Activated T-helper 9 cell treated with anti-CD3 and anti-CD28 coated beads, Interleukin-2, amount 50 U/mL, for 16 hours (primary cell): ENCODE measurements at regions not wholly inside any gene's neighbourhood (a gene's known extent, or its start where the extent isn't known, plus 50 kb on each side); places are given as distances from the start of the nearest gene placed in this dataset.
"Not testable (repeated sequence)": the region's sequence is repeated elsewhere in the genome, so short reads cannot be mapped to it uniquely, and the experiment has no call there.

ENCODE experiments used
- DNase-seq: peaks from one replicate; pipeline ENCODE4 v3.0.0-alpha.2; 2020; ENCODE audit warnings: low read depth

GRCh38 chr16:86934581-86935375 lies 356.4 kb downstream of the FOXL1 start:
- no peak for DNase-seq

- no peak for DNase-seq
These were observed 361.3 kb downstream of the FOXL1 start for GRCh38 chr16:86939609-86940008.

GRCh38 chr16:86941731-86942130 lies 363.4 kb downstream of the FOXL1 start:
- no peak for DNase-seq

- no peak for DNase-seq
These were observed 364.1 kb downstream of the FOXL1 start for GRCh38 chr16:86942151-86943051.

- no peak for DNase-seq
These were observed 367.0 kb downstream of the FOXL1 start for GRCh38 chr16:86945166-86945900.

GRCh38 chr16:86946396-86946795 lies 368.0 kb downstream of the FOXL1 start:
- DNase-seq = no peak

GRCh38 chr16:86946981-86947380 lies 368.6 kb downstream of the FOXL1 start:
- no peak for DNase-seq

- DNase-seq = no peak
These were observed 369.1 kb downstream of the C16orf95 start for GRCh38 chr16:86948046-86948445.

- DNase-seq = no peak
These were observed 368.1 kb downstream of the C16orf95 start for GRCh38 chr16:86949116-86949515.

GRCh38 chr16:86949630-86950029 lies 367.6 kb downstream of the C16orf95 start:
- no peak for DNase-seq

GRCh38 chr16:86951041-86951822 lies 366.0 kb downstream of the C16orf95 start:
- DNase-seq = no peak

- DNase-seq = no peak
These were observed 365.2 kb downstream of the C16orf95 start for GRCh38 chr16:86951831-86952598.

- no peak for DNase-seq
These were observed 364.4 kb downstream of the C16orf95 start for GRCh38 chr16:86952769-86953168.

GRCh38 chr16:86953631-86954391 lies 363.4 kb downstream of the C16orf95 start:
- DNase-seq = no peak

GRCh38 chr16:86955136-86955855 lies 361.9 kb downstream of the C16orf95 start:
- DNase-seq = no peak

- DNase-seq = no peak
These were observed 360.8 kb downstream of the C16orf95 start for GRCh38 chr16:86956437-86956836.

- DNase-seq = not testable (repeated sequence)
These were observed 359.5 kb downstream of the C16orf95 start for GRCh38 chr16:86957662-86958198.

GRCh38 chr16:86958423-86958822 lies 358.8 kb downstream of the C16orf95 start:
- DNase-seq = no peak

- no peak for DNase-seq
These were observed 358.0 kb downstream of the C16orf95 start for GRCh38 chr16:86959091-86959651.
